A673 (cell line): ENCODE measurements at regions not wholly inside any gene's neighbourhood (a gene's known extent, or its start where the extent isn't known, plus 50 kb on each side); places are given as distances from the start of the nearest gene placed in this dataset.

ENCODE experiments used
- CTCF ChIP-seq: fragments of 300-800, 200-600 bp; sonication (generic); conservative IDR thresholded peaks from 2 replicates; pipeline ENCODE4 v1.5.1; 2017; ENCODE audit warnings: low read depth, mild to moderate bottlenecking, antibody characterized with exemption, low read length, moderate library complexity, mixed read lengths
- EZH2 ChIP-seq: fragments of 200-600 bp; sonication (generic); IDR thresholded peaks from 2 replicates; pipeline ENCODE4 v1.6.1; 2017; ENCODE audit warnings: borderline replicate concordance, low read depth, mild to moderate bottlenecking, mixed read lengths, antibody characterized with exemption, low read length; ENCODE audit not compliant: poor library complexity, severe bottlenecking

GRCh38 chr9:80839821-80840675, 849.3 kb downstream of the TLE1 start:
- TF ChIP-seq CTCF (no peak), EZH2 (no peak)
